HFFc6 (cell line): ENCODE measurements at regions not wholly inside any gene's neighbourhood (a gene's known extent, or its start where the extent isn't known, plus 50 kb on each side); places are given as distances from the start of the nearest gene placed in this dataset.

Experiments used
- DNase-seq: peaks from one replicate; pipeline ENCODE4 v3.0.0-alpha.2; 2018
- H3K27ac Mint-ChIP-seq: 2 replicates; pipeline ENCODE4 v1.8.0; 2020; ENCODE audit warnings: mild to moderate bottlenecking, mixed read lengths
- H3K27me3 Mint-ChIP-seq: 2 replicates; pipeline ENCODE4 v1.8.0; 2021; ENCODE audit warnings: mild to moderate bottlenecking, moderate library complexity, mixed read lengths; ENCODE audit not compliant: insufficient read depth
- H3K36me3 Mint-ChIP-seq: 2 replicates; pipeline ENCODE4 v1.8.0; 2021; ENCODE audit warnings: low read depth, mixed read lengths
- H3K4me1 Mint-ChIP-seq: 2 replicates; pipeline ENCODE4 v1.8.0; 2020; ENCODE audit warnings: low read depth, mixed read lengths
- H3K4me3 Mint-ChIP-seq: 2 replicates; pipeline ENCODE4 v1.8.0; 2020; ENCODE audit warnings: mild to moderate bottlenecking, moderate library complexity, mixed read lengths
- H3K9me3 Mint-ChIP-seq: 2 replicates; pipeline ENCODE4 v1.8.0; 2020; ENCODE audit warnings: mild to moderate bottlenecking, mixed read lengths
- TF ChIP-seq, protein P1 (sequence below): fragments of 200-600 bp; sonication (generic); IDR thresholded peaks from 2 replicates; pipeline ENCODE4 v1.5.0; 2021; ENCODE audit warnings: antibody characterized with exemption, mild to moderate bottlenecking

DNA sequence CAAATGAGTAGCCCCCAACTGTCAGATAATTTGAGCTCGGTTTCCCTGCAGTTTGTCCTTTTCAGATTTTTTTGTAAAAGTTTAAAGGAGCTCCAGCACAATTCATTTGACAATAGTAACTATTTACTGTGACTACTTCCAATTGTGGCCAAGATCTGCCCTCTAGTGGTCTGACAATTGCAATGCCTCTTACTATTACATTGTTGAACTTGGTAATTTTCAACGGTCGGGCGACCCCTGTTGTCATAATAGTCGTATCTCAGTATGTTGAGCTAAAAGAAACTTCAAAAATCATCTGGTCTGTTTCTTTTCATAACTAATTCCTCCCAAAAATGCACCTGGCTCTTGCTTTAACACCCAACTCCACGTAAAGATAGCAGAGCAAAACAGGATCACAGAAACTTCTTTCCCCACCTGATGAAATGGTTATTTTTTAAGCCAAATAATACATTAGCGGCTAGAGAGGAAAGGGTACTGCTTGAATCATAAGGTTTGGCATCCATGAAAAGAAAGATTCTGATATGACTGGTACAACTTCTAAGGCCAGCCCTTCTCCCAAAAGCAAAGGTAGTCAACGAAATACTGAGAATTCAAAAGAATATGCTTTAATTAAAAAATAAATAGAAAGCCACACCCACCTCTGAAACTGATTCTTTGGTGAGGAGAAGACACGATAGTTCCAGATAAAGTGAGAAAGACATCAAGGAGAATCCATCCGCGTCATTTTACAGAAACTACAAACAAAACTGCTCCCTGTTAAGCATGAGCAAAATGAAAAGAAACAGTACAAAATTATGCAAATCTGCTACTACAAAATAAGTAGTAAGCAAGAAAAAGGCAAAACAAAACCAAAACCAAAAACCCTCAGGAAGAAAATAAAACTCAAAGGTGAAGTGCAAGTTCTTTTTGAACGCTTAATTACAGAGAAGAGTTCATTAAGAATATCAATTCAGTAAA lies 76.9 kb upstream of the HTR4 start:
- H3K4me1 Mint-ChIP-seq: peaks cover 63% of the 10 kb centered on the region
- peak overlapping the region; percentile 78 for H3K4me3 Mint-ChIP-seq
- no peaks in the 10 kb centered on the region for H3K36me3 Mint-ChIP-seq
- peak; percentile 88 for DNase-seq
- H3K9me3 Mint-ChIP-seq: no peaks in the 10 kb centered on the region
- TF ChIP-seq, protein P1, sequence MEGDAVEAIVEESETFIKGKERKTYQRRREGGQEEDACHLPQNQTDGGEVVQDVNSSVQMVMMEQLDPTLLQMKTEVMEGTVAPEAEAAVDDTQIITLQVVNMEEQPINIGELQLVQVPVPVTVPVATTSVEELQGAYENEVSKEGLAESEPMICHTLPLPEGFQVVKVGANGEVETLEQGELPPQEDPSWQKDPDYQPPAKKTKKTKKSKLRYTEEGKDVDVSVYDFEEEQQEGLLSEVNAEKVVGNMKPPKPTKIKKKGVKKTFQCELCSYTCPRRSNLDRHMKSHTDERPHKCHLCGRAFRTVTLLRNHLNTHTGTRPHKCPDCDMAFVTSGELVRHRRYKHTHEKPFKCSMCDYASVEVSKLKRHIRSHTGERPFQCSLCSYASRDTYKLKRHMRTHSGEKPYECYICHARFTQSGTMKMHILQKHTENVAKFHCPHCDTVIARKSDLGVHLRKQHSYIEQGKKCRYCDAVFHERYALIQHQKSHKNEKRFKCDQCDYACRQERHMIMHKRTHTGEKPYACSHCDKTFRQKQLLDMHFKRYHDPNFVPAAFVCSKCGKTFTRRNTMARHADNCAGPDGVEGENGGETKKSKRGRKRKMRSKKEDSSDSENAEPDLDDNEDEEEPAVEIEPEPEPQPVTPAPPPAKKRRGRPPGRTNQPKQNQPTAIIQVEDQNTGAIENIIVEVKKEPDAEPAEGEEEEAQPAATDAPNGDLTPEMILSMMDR: peak; percentile 97
- peak overlapping the region; percentile 40; the same call in 1 of the 2 replicates for H3K27ac Mint-ChIP-seq
- peaks cover 3% of the 10 kb centered on the region; the same call in 1 of the 2 replicates for H3K27me3 Mint-ChIP-seq

DNA sequence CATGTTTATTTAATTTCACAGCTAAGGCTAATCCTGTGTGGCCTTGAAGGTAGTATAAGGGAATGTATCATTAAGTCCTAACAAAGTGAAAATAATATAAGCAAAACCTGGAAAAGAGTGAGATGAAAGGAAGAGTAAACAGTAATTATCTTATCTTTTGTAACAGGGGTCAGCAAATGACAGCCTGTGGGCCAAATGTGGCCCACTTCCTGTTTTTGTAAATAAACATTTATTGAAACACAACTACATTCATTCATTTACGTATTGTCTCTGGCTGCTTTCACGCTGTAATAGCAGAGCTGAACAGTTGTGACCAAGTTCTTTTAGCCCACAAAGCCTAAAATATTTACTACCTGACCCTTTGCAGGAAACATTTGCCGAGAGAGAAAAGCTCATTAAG lies 78.4 kb upstream of the HTR4 start:
- peaks cover 67% of the 10 kb centered on the region for H3K4me1 Mint-ChIP-seq
- peak overlapping the region; percentile 78; the same call in 1 of the 2 replicates for H3K4me3 Mint-ChIP-seq
- no peaks in the 10 kb centered on the region for H3K9me3 Mint-ChIP-seq
- DNase-seq: no peak
- H3K36me3 Mint-ChIP-seq: no peaks in the 10 kb centered on the region
- H3K27me3 Mint-ChIP-seq: no peaks in the 10 kb centered on the region
- no peak overlapping the region for H3K27ac Mint-ChIP-seq
- TF ChIP-seq, protein P1: no peak

DNA sequence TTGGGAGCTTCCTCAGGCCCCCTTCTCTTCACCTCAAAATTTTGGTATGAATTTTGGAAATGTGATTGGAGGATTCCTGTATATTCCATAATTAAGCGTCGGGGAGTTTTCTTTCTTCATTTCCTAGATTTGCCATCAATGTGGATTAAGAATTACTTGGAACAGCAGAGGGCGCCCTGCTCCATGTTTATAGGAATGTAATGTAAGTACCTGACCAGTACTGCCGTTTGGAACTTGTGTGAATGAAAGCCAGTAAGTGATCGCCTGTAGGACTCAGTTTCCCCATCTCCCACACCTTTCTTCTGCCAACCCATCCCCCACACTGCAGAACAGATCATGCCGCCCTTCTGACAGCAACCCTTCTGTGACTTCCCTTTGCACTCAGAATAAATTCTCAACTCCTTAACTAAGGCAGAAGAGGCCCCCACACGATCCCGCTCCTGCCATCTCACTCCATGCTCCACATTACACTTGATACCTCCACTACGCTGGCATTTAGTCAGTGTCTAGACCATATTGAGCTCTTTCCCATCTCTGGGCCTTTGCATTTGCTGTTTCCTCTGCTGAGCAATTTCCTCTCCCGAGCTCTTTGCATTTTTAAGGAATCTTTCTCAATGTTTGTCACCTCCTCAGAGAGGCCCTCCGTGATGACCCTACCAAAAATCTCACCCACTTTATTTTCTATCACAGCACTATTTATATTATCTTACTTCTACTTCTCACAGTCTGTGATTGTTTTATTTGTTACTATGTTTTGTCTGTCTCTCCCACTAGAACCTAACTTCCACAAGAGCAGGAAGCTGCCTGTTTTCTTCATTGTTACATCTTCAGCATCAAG lies 79.5 kb upstream of the HTR4 start:
- H3K4me1 Mint-ChIP-seq: peaks cover 67% of the 10 kb centered on the region
- peak overlapping the region; percentile 49 for H3K4me3 Mint-ChIP-seq
- H3K9me3 Mint-ChIP-seq: no peaks in the 10 kb centered on the region
- no peaks in the 10 kb centered on the region for H3K36me3 Mint-ChIP-seq
- peak overlapping the region; percentile 30; the same call in 1 of the 2 replicates for H3K27ac Mint-ChIP-seq
- peaks cover 2% of the 10 kb centered on the region; the same call in 1 of the 2 replicates for H3K27me3 Mint-ChIP-seq
- TF ChIP-seq, protein P1: peak; percentile 91
- DNase-seq: peak; percentile 75

DNA sequence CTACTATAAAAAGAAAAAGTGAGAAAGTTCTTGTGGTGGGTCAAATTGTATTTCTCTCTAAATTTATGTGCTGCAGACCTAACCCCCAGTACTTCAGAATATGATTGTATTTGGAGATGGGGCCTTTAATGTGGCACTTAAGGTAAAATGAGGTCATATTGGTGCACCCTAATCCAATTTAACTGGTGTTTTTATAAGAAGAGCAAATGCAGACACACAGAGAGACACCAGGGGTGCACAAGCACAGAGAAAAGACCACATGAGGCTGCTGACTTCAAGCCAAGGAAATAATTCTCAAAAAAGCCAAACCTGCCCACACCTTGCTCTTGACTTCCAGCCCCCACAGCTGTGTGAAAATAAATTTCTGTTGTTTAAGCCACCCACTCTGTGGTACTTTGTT lies 80.2 kb upstream of the HTR4 start:
- Mint-ChIP-seq H3K9me3 (no peaks in the 10 kb centered on the region), H3K4me3 (no peak overlapping the region), H3K27me3 (peaks cover 2% of the 10 kb centered on the region; the same call in 1 of the 2 replicates), H3K4me1 (peaks cover 73% of the 10 kb centered on the region), H3K36me3 (no peaks in the 10 kb centered on the region), H3K27ac (peak overlapping the region; percentile 30; the same call in 1 of the 2 replicates)
- DNase-seq: no peak
- TF ChIP-seq, protein P1: peak; percentile 21; the same call in 1 of the 2 replicates

DNA sequence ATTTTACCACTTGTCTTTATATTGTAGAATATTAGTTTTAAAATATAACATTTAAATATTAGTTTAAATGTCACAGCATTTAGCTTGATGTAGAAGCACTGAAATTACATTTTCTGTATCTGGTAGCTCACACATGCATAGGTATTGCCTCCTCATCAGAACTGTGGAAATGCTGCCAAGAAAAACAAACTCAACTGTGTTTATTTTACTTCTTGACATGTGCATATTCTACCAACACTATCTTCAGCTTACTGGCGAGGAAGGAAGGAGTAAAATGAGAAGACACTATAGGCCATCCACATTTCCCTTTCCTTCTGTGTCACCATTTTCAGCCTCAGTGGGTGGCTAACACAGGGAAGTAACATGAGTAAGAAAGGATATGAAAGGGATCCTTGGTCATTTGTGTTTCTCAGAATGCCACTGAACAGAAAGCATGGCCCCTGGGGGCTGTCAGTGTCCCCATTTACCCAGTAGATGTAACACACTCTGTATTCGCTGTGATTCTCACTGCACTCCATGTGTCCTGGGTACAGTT lies 81.0 kb upstream of the HTR4 start:
- peaks cover 74% of the 10 kb centered on the region for H3K4me1 Mint-ChIP-seq
- H3K36me3 Mint-ChIP-seq: no peaks in the 10 kb centered on the region
- H3K27me3 Mint-ChIP-seq: peaks cover 2% of the 10 kb centered on the region; the same call in 1 of the 2 replicates
- no peak for DNase-seq
- H3K4me3 Mint-ChIP-seq: no peak overlapping the region
- TF ChIP-seq, protein P1: no peak
- H3K9me3 Mint-ChIP-seq: no peaks in the 10 kb centered on the region
- H3K27ac Mint-ChIP-seq: no peak overlapping the region
